WTC11 (cell line): ENCODE measurements at regions not wholly inside any gene's neighbourhood (a gene's known extent, or its start where the extent isn't known, plus 50 kb on each side); places are given as distances from the start of the nearest gene placed in this dataset.

Experiments used
- ATAC-seq: fragments of 200-7000 bp; cut with Tn5 transposase; 2 replicates; pipeline ENCODE4 v1.10.0; 2021; ENCODE audit warnings: mild to moderate bottlenecking, moderate library complexity
- CTCF ChIA-PET: fragments of 300-600 bp; sonication (Branson Sonifier 250); formaldehyde crosslinking; loops from one replicate; lab custom pipeline; 2021; ENCODE audit warnings: antibody characterized with exemption; lab: Charles Lee
- POLR2A ChIA-PET: fragments of 350-600 bp; sonication (Branson Sonifier 250); formaldehyde crosslinking; loops from one replicate; lab custom pipeline; 2021; ENCODE audit warnings: antibody characterized with exemption; lab: Charles Lee
- DNase-seq: peaks from one replicate; pipeline ENCODE4 v3.0.0; 2021; ENCODE audit warnings: low spot score
- H3K27ac Mint-ChIP-seq: 2 replicates; pipeline ENCODE4 v1.8.0; 2021; ENCODE audit warnings: mixed read lengths
- H3K27me3 Mint-ChIP-seq: 2 replicates; pipeline ENCODE4 v1.8.0; 2021; ENCODE audit warnings: low read depth, mild to moderate bottlenecking, moderate library complexity, mixed read lengths
- H3K36me3 Mint-ChIP-seq: 2 replicates; pipeline ENCODE4 v1.8.0; 2021; ENCODE audit warnings: mixed read lengths
- H3K4me1 Mint-ChIP-seq: 2 replicates; pipeline ENCODE4 v1.8.0; 2022; ENCODE audit warnings: mixed read lengths
- H3K4me3 Mint-ChIP-seq: 2 replicates; pipeline ENCODE4 v1.8.0; 2021; ENCODE audit warnings: mild to moderate bottlenecking, moderate library complexity, mixed read lengths
- H3K9me3 Mint-ChIP-seq: 2 replicates; pipeline ENCODE4 v1.8.0; 2021; ENCODE audit warnings: mixed read lengths
- ARID4B ChIP-seq: sonication (generic); formaldehyde crosslinking; IDR thresholded peaks from 2 replicates; pipeline ENCODE4 v1.8.0; 2023; ENCODE audit warnings: missing genetic modification reagents, mild to moderate bottlenecking, borderline replicate concordance
- ATF6 ChIP-seq: sonication (generic); formaldehyde crosslinking; IDR thresholded peaks from 2 replicates; pipeline ENCODE4 v1.8.1; 2023; ENCODE audit warnings: mild to moderate bottlenecking, missing genetic modification reagents
- CDX4 ChIP-seq: fragments of 250-450 bp; sonication (Bioruptor Pico); IDR thresholded peaks from 2 replicates; pipeline ENCODE4 v1.9.0; 2021; ENCODE audit warnings: moderate library complexity, mild to moderate bottlenecking, inconsistent platforms, borderline replicate concordance
- E2F1 ChIP-seq: sonication (generic); formaldehyde crosslinking; IDR thresholded peaks from 2 replicates; pipeline ENCODE4 v1.8.0; 2022; ENCODE audit warnings: mild to moderate bottlenecking, missing genetic modification reagents
- HMGXB4 ChIP-seq: sonication (generic); formaldehyde crosslinking; IDR thresholded peaks from 2 replicates; pipeline ENCODE4 v1.8.1; 2023; ENCODE audit warnings: mild to moderate bottlenecking, moderate library complexity, missing genetic modification reagents
- IRF1 ChIP-seq: sonication (generic); formaldehyde crosslinking; IDR thresholded peaks from 2 replicates; pipeline ENCODE4 v1.8.0; 2023; ENCODE audit warnings: missing genetic modification reagents
- IRF2 ChIP-seq: sonication (generic); formaldehyde crosslinking; IDR thresholded peaks from 2 replicates; pipeline ENCODE4 v1.8.0; 2022; ENCODE audit warnings: low read depth, missing genetic modification reagents, borderline replicate concordance
- NFE2L1 ChIP-seq: sonication (generic); formaldehyde crosslinking; IDR thresholded peaks from 2 replicates; pipeline ENCODE4 v1.8.1; 2023; ENCODE audit warnings: missing genetic modification reagents
- NR2C2 ChIP-seq: sonication (generic); formaldehyde crosslinking; IDR thresholded peaks from 2 replicates; pipeline ENCODE4 v1.8.0; 2022; ENCODE audit warnings: mild to moderate bottlenecking, missing genetic modification reagents
- PRRX2 ChIP-seq: fragments of 250-450 bp; sonication (Bioruptor Pico); IDR thresholded peaks from 2 replicates; pipeline ENCODE4 v1.8.0; 2021; ENCODE audit warnings: mild to moderate bottlenecking
- RORB ChIP-seq: fragments of 250-450 bp; sonication (Bioruptor Pico); IDR thresholded peaks from 2 replicates; pipeline ENCODE4 v1.9.0; 2021; ENCODE audit warnings: mild to moderate bottlenecking
- SMAD3 ChIP-seq: sonication (generic); formaldehyde crosslinking; IDR thresholded peaks from 2 replicates; pipeline ENCODE4 v1.8.0; 2022; ENCODE audit warnings: missing genetic modification reagents, mild to moderate bottlenecking, borderline replicate concordance
- TCF7 ChIP-seq: sonication (generic); formaldehyde crosslinking; IDR thresholded peaks from 2 replicates; pipeline ENCODE4 v1.8.0; 2022; ENCODE audit warnings: mild to moderate bottlenecking, low read depth, missing genetic modification reagents, moderate library complexity
- TEAD4 ChIP-seq: sonication (generic); formaldehyde crosslinking; IDR thresholded peaks from 2 replicates; pipeline ENCODE4 v1.8.0; 2022; ENCODE audit warnings: mild to moderate bottlenecking, missing genetic modification reagents
- ZNF317 ChIP-seq: sonication (generic); formaldehyde crosslinking; IDR thresholded peaks from 2 replicates; pipeline ENCODE4 v1.8.1; 2023; ENCODE audit warnings: low read depth, mild to moderate bottlenecking, moderate library complexity, missing genetic modification reagents, borderline replicate concordance
- ZNF532 ChIP-seq: fragments of 250-450 bp; sonication (Bioruptor Pico); IDR thresholded peaks from 2 replicates; pipeline ENCODE4 v1.9.0; 2021; ENCODE audit warnings: mild to moderate bottlenecking, borderline replicate concordance

- no peak for TF ChIP-seq ARID4B (CRISPR knock-in tag)
- no peak for TF ChIP-seq E2F1 (CRISPR knock-in tag)
- TF ChIP-seq ZNF532 (CRISPR knock-in tag), result no peak
- TF ChIP-seq, all 79 proteins: peak for 0
Observed at GRCh38 chr18:26784599-26784998, 80.9 kb downstream of the AQP4 start (continued).

GRCh38 chr18:26783170-26783569 lies 82.3 kb downstream of the AQP4 start:
- Mint-ChIP-seq H3K27me3 (peaks cover 4% of the 10 kb centered on the region), H3K27ac (no peak overlapping the region), H3K36me3 (no peaks in the 10 kb centered on the region), H3K9me3 (no peaks in the 10 kb centered on the region), H3K4me1 (peaks cover 37% of the 10 kb centered on the region), H3K4me3 (no peak overlapping the region)
- ChIA-PET CTCF (interaction anchor here (3.4 kb wide), 1 partner anchor 162 kb away, joined by 12 read pairs; no protein-coding TSS in a partner anchor), POLR2A (no interaction called here)
- TF ChIP-seq RORB (CRISPR knock-in tag) (no peak), TCF7 (CRISPR knock-in tag) (no peak), ZNF317 (no peak), CDX4 (CRISPR knock-in tag) (no peak)
- ATAC-seq (no peak), DNase-seq (no peak)

GRCh38 chr18:26780520-26781325 lies 84.8 kb downstream of the AQP4 start:
- Mint-ChIP-seq H3K27ac (peak overlapping the region; percentile 79; the same call in 1 of the 2 replicates), H3K4me1 (peaks cover 54% of the 10 kb centered on the region), H3K9me3 (no peaks in the 10 kb centered on the region), H3K36me3 (no peaks in the 10 kb centered on the region), H3K4me3 (no peak overlapping the region), H3K27me3 (peaks cover 4% of the 10 kb centered on the region)
- ChIA-PET POLR2A (no interaction called here), CTCF (interaction anchor here (0.9 to 3.4 kb wide), 2 partner anchors 9 to 160 kb away, joined by 4 to 12 read pairs; no protein-coding TSS in a partner anchor)
- ATAC-seq (no peak), DNase-seq (no peak)
- no peak for TF ChIP-seq IRF2 (CRISPR knock-in tag)
- TF ChIP-seq SMAD3, result no peak
- no peak for TF ChIP-seq IRF1 (CRISPR knock-in tag)
- TF ChIP-seq NR2C2, result no peak
- TF ChIP-seq PRRX2, result no peak
- no peak for TF ChIP-seq ATF6 (CRISPR knock-in tag)
- TF ChIP-seq HMGXB4 (CRISPR knock-in tag), result no peak
- no peak for TF ChIP-seq NFE2L1 (CRISPR knock-in tag)
- TF ChIP-seq ZNF317, result no peak
- no peak for TF ChIP-seq TEAD4 (CRISPR knock-in tag)
